ENCODE measurements at regions not wholly inside any gene's neighbourhood (a gene's known extent, or its start where the extent isn't known, plus 50 kb on each side); places are given as distances from the start of the nearest gene placed in this dataset.

- H3K4me1 ChIP-seq (replicated peaks in 1 of 4; ENCODE audit: control insufficient read depth in 3 of 4, insufficient read depth in 4 of 4, low read length in 3 of 4): peaks cover 0 to 5% (median 1%) of the 10 kb centered on the region in 4 experiments; a peak in 3 of 7 replicates
- TF ChIP-seq SP4 (IDR thresholded peaks at IDR 0.05; ENCODE audit: low read length): no peak
- TF ChIP-seq TBP (IDR thresholded peaks at IDR 0.05; ENCODE audit: low read depth, low read length): no peak
- no peak for TF ChIP-seq POLR2A (IDR thresholded peaks at IDR 0.05; ENCODE audit: control extremely low read depth in 1 of 2, low read depth in 2 of 2, low read length in 2 of 2)
- no peak for TF ChIP-seq PHF8 (conservative IDR thresholded peaks at IDR 0.05; ENCODE audit: low read depth, low read length)
- no peak for TF ChIP-seq BRCA1 (IDR thresholded peaks at IDR 0.05; ENCODE audit: low read depth, low read length)
- no peak for TF ChIP-seq EGR1 (IDR thresholded peaks at IDR 0.05; ENCODE audit: borderline replicate concordance, low read depth, low read length)
- TF ChIP-seq EP300 (IDR thresholded peaks at IDR 0.05; ENCODE audit: borderline replicate concordance in 1 of 2, low read depth in 2 of 2, low read length in 2 of 2): no peak
- TF ChIP-seq KDM1A (IDR thresholded peaks at IDR 0.05; ENCODE audit: borderline replicate concordance, low read length): no peak
- no peak for TF ChIP-seq YY1 (IDR thresholded peaks at IDR 0.05; ENCODE audit: low read depth, low read length)
- TF ChIP-seq KDM5A (IDR thresholded peaks at IDR 0.05; ENCODE audit: low read length): no peak
- TF ChIP-seq RNF2 (IDR thresholded peaks at IDR 0.05; ENCODE audit: borderline replicate concordance, low read depth, low read length, missing control alignments, poor library complexity, severe bottlenecking): no peak
- no peak overlapping the region for H3K9ac ChIP-seq (replicated peaks in 1 of 4; ENCODE audit: extremely low read depth in 1 of 4, low read depth in 3 of 4, low read length in 3 of 4)
- 33% methylated on average over 1 of the region's 1 CpG; no CpG with 5 or more reads in 1 of the 2 experiments for WGBS, 2 experiments (ENCODE audit: extremely low coverage in 1 of 2, insufficient coverage in 1 of 2, insufficient read length in 1 of 2, insufficient replicate concordance in 2 of 2, low coverage in 1 of 2, low lambda C conversion rate in 2 of 2, missing lambda C conversion rate in 1 of 2)
- H4K20me1 ChIP-seq (replicated peaks in 1 of 2; ENCODE audit: control insufficient read depth in 1 of 2, insufficient read depth in 2 of 2, low read length in 2 of 2): no peaks in the 10 kb centered on the region
- H3K4me2 ChIP-seq (ENCODE audit: insufficient read depth in 1 of 2, low read depth in 2 of 2, low read length in 2 of 2): no peak overlapping the region
- H2BK5ac ChIP-seq (ENCODE audit: low read depth, low read length): no peak overlapping the region
- no peak overlapping the region for H3K4me3 ChIP-seq (ENCODE audit: extremely low read depth in 1 of 4, insufficient read depth in 2 of 4, low read depth in 3 of 4, low read length in 4 of 4)
- H4K5ac ChIP-seq (ENCODE audit: insufficient read length, low read depth, low read length): no peak overlapping the region
- H4K8ac ChIP-seq (ENCODE audit: extremely low read depth, insufficient read depth, low read length): no peak overlapping the region
- H4K91ac ChIP-seq (replicated peaks; ENCODE audit: insufficient read length, low read length): no peak overlapping the region
- no peak overlapping the region for H3K4ac ChIP-seq (replicated peaks; ENCODE audit: insufficient read length, low read depth, low read length)
- H2BK20ac ChIP-seq (ENCODE audit: low read length): no peak overlapping the region
- H3K18ac ChIP-seq (ENCODE audit: extremely low read depth, low read length): no peak overlapping the region
- POLR2A ChIA-PET (ENCODE audit: partially characterized antibody): no interaction called here
- H3K9me3 ChIP-seq (ENCODE audit: insufficient read depth in 2 of 2, low read depth in 1 of 2, low read length in 1 of 2): no peaks in the 10 kb centered on the region
- no peak for FAIRE-seq
- H2AK5ac ChIP-seq (ENCODE audit: low read depth, low read length): no peak overlapping the region
- no peak overlapping the region for H2BK120ac ChIP-seq (replicated peaks; ENCODE audit: low read depth, low read length)
- CTCF ChIA-PET (ENCODE audit: partially characterized antibody): no interaction called here
- no peak overlapping the region for H3K27ac ChIP-seq (ENCODE audit: low read depth, low read length)
- no peaks in the 10 kb centered on the region for H3K23me2 ChIP-seq (ENCODE audit: low read depth, low read length)
- H3K79me1 ChIP-seq (ENCODE audit: low read depth, low read length): no peaks in the 10 kb centered on the region
- no peak overlapping the region for H2AFZ ChIP-seq (ENCODE audit: low read length)
- H2BK15ac ChIP-seq (ENCODE audit: low read length): no peak overlapping the region
- no peak overlapping the region for H2BK12ac ChIP-seq (ENCODE audit: low read depth, low read length)
- H3K36me3 ChIP-seq (ENCODE audit: control insufficient read depth in 2 of 4, insufficient read depth in 4 of 4, low read length in 3 of 4): no peaks in the 10 kb centered on the region
- no peaks in the 10 kb centered on the region for H3K79me2 ChIP-seq (ENCODE audit: control insufficient read depth in 1 of 2, insufficient read depth in 2 of 2, low read length in 2 of 2)
- DNase-seq (ENCODE audit: low read depth in 1 of 2, low spot score in 2 of 2): no peak
- no peak overlapping the region for H3K14ac ChIP-seq (ENCODE audit: insufficient read length)
- no peaks in the 10 kb centered on the region for H3K27me3 ChIP-seq (replicated peaks in 1 of 4; ENCODE audit: control insufficient read depth in 3 of 4, extremely low read depth in 1 of 4, insufficient read depth in 3 of 4, low read length in 3 of 4)
- no peak overlapping the region for H3K56ac ChIP-seq (replicated peaks; ENCODE audit: insufficient read length, low read depth, low read length)
- no peak overlapping the region for H3K23ac ChIP-seq (ENCODE audit: insufficient read length)
These were observed 616.5 kb downstream of the TRHDE start for GRCh38 chr12:72888693-72889092.

All from H1 (cell line).